ENCODE measurements at regions not wholly inside any gene's neighbourhood (a gene's known extent, or its start where the extent isn't known, plus 50 kb on each side); places are given as distances from the start of the nearest gene placed in this dataset.

DNA sequence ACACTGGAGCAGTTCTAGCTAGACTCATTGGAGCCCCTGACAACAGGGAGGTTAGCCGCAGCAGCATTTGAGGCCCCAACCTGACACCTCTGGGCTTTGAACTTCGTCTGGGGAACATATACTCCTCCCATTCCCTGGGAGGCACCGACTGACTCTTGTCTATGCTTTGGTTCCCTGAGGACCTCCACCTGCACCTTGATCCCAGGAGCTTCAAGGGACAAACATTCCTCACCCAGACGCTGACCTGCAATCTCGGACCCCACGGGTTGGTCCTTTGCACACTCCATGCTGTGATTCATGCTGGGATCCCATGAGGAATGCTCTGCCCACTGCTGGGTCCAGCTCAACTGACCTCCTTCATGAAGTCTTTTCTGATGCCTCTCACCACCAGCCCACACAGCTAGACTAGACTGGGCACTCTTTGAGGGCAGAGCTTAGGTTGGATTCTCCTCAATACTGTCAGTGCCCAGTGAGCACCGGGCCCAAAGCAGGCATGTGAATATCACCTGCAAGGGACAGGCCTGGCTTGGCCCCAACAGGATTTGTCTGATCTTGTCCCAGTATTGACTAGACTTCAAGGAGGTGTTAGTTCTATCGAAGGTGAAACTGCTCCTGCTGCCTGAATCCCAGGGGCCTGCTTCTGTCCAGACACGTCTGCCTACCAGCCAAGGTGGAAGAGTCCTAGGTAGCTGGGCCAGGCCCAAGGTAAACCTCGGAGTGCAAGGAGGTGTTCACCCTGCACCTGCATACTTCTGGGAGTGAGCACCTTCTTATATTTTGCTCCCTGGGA is 51.8 kb upstream of the ZBTB43 start:
- Histone ChIP-seq H4K8ac (replicated peaks; ENCODE audit: insufficient read length, low read depth, low read length) (no peak overlapping the region), H3K23me2 (ENCODE audit: insufficient read length, low read depth, low read length, poor library complexity, severe bottlenecking) (no peaks in the 10 kb centered on the region), H4K91ac (ENCODE audit: insufficient read length, low read depth, low read length) (no peak overlapping the region), H2BK20ac (ENCODE audit: low read depth, low read length, poor library complexity, severe bottlenecking) (no peak overlapping the region), H3K56ac (ENCODE audit: insufficient read length, low read depth, low read length) (no peak overlapping the region), H2BK5ac (ENCODE audit: insufficient read length, low read length) (no peak overlapping the region), H2BK15ac (ENCODE audit: low read depth, low read length) (no peak overlapping the region), H3K4me1 (ENCODE audit: insufficient read depth, low read length) (no peaks in the 10 kb centered on the region), H3K9ac (ENCODE audit: extremely low read depth, insufficient read length, low read length) (no peak overlapping the region), H3K14ac (ENCODE audit: insufficient read depth, low read length) (no peak overlapping the region), H2BK120ac (ENCODE audit: low read depth, low read length, poor library complexity, severe bottlenecking) (no peak overlapping the region), H3K23ac (ENCODE audit: insufficient read length, low read depth, low read length) (no peak overlapping the region), H2AFZ (ENCODE audit: low read length) (no peak overlapping the region), H3K27me3 (ENCODE audit: insufficient read depth, low read length) (no peaks in the 10 kb centered on the region), H2BK12ac (ENCODE audit: insufficient read length, low read depth, low read length) (no peak overlapping the region), H3K18ac (ENCODE audit: insufficient read length, low read depth, low read length) (no peak overlapping the region), H2AK5ac (ENCODE audit: insufficient read length, low read length) (no peak overlapping the region), H3K27ac (ENCODE audit: insufficient read length, low read depth, low read length) (no peak overlapping the region), H3K9me3 (ENCODE audit: control insufficient read depth, low read depth, low read length) (no peaks in the 10 kb centered on the region), H3K79me2 (ENCODE audit: insufficient read depth, low read length) (no peaks in the 10 kb centered on the region), H3K4ac (ENCODE audit: low read depth, low read length) (no peak overlapping the region), H4K20me1 (ENCODE audit: control insufficient read depth, insufficient read depth, insufficient read length) (no peaks in the 10 kb centered on the region), H4K5ac (ENCODE audit: insufficient read length, low read depth, low read length) (no peak overlapping the region), H3T11ph (ENCODE audit: low read length) (no peak overlapping the region), H3K4me2 (ENCODE audit: insufficient read depth, insufficient read length, low read length) (no peak overlapping the region), H3K79me1 (ENCODE audit: insufficient read depth, low read depth, low read length, poor library complexity, severe bottlenecking) (no peaks in the 10 kb centered on the region)
- peaks cover 45% of the 10 kb centered on the region for H3K27me3 Mint-ChIP-seq (ENCODE audit: low read depth)
- H3K4me3 Mint-ChIP-seq = no peak overlapping the region
- no CpG with 5 or more reads among the region's 10 CpGs for WGBS (ENCODE audit: extremely low coverage, insufficient read length, low lambda C conversion rate)
- DNase-seq = no peak
- no peaks in the 10 kb centered on the region; a peak in 1 of 7 replicates for H3K36me3 Mint-ChIP-seq (ENCODE audit: insufficient read depth in 1 of 3, low read depth in 3 of 3)
- TF ChIP-seq, protein P1, sequence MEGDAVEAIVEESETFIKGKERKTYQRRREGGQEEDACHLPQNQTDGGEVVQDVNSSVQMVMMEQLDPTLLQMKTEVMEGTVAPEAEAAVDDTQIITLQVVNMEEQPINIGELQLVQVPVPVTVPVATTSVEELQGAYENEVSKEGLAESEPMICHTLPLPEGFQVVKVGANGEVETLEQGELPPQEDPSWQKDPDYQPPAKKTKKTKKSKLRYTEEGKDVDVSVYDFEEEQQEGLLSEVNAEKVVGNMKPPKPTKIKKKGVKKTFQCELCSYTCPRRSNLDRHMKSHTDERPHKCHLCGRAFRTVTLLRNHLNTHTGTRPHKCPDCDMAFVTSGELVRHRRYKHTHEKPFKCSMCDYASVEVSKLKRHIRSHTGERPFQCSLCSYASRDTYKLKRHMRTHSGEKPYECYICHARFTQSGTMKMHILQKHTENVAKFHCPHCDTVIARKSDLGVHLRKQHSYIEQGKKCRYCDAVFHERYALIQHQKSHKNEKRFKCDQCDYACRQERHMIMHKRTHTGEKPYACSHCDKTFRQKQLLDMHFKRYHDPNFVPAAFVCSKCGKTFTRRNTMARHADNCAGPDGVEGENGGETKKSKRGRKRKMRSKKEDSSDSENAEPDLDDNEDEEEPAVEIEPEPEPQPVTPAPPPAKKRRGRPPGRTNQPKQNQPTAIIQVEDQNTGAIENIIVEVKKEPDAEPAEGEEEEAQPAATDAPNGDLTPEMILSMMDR (conservative IDR thresholded peaks at IDR 0.05) = no peak
- no peaks in the 10 kb centered on the region for H3K9me3 Mint-ChIP-seq
- H3K4me1 Mint-ChIP-seq = peaks cover under 1% of the 10 kb centered on the region in 2 experiments; a peak in 2 of 4 replicates
- peak overlapping the region in 1 of 3 experiments; percentile 68; a peak in 1 of 7 replicates for H3K27ac Mint-ChIP-seq
